GM23248 (cell line): ENCODE measurements at regions not wholly inside any gene's neighbourhood (a gene's known extent, or its start where the extent isn't known, plus 50 kb on each side); places are given as distances from the start of the nearest gene placed in this dataset.

Experiments used
- DNase-seq: peaks from one replicate; pipeline ENCODE4 v3.0.0-alpha.2; 2015
- H2AFZ ChIP-seq: fragments of 200-600 bp; sonication (generic); 2 replicates; pipeline ENCODE4 v1.6.1; 2016; ENCODE audit warnings: antibody characterized with exemption
- H3F3A ChIP-seq: fragments of 200-600 bp; sonication (generic); 2 replicates; pipeline ENCODE4 v1.6.1; 2016; ENCODE audit warnings: mild to moderate bottlenecking, antibody characterized with exemption, mixed run types; ENCODE audit not compliant: insufficient read depth
- H3K27ac ChIP-seq: fragments of 200-600 bp; sonication (generic); 2 replicates; pipeline ENCODE4 v1.5.1; 2016; ENCODE audit warnings: mild to moderate bottlenecking
- H3K27me3 ChIP-seq: fragments of 200-600 bp; sonication (generic); replicated peaks from 2 replicates; pipeline ENCODE4 v1.6.1; 2016; ENCODE audit warnings: mild to moderate bottlenecking; ENCODE audit not compliant: insufficient read depth
- H3K36me3 ChIP-seq: fragments of 200-600 bp; sonication (generic); 2 replicates; pipeline ENCODE4 v1.6.1; 2016; ENCODE audit warnings: low read depth, mild to moderate bottlenecking
- H3K4me1 ChIP-seq: fragments of 200-600 bp; sonication (generic); 2 replicates; pipeline ENCODE4 v1.6.1; 2016; ENCODE audit warnings: mild to moderate bottlenecking; ENCODE audit not compliant: insufficient read depth
- H3K4me2 ChIP-seq: fragments of 200-600 bp; sonication (generic); one replicate; pipeline ENCODE4 v1.6.1; 2016; ENCODE audit warnings: mild to moderate bottlenecking; ENCODE audit not compliant: unreplicated experiment
- H3K4me3 ChIP-seq: fragments of 200-600 bp; sonication (generic); 2 replicates; pipeline ENCODE4 v1.5.1; 2016; ENCODE audit warnings: mild to moderate bottlenecking
- H3K79me2 ChIP-seq: fragments of 200-600 bp; sonication (generic); 2 replicates; pipeline ENCODE4 v1.6.1; 2016; ENCODE audit warnings: mild to moderate bottlenecking; ENCODE audit not compliant: insufficient read depth
- H3K9ac ChIP-seq: fragments of 200-600 bp; sonication (generic); 2 replicates; pipeline ENCODE4 v1.6.1; 2016; ENCODE audit warnings: mild to moderate bottlenecking
- H3K9me2 ChIP-seq: fragments of 200-600 bp; sonication (generic); 2 replicates; pipeline ENCODE4 v1.6.1; 2016; ENCODE audit warnings: mixed run types, mild to moderate bottlenecking, moderate library complexity; ENCODE audit not compliant: insufficient read depth
- H3K9me3 ChIP-seq: fragments of 200-600 bp; sonication (generic); one replicate; pipeline ENCODE4 v1.6.1; 2017; ENCODE audit warnings: low read depth
- H4K20me1 ChIP-seq: fragments of 200-600 bp; sonication (generic); 2 replicates; pipeline ENCODE4 v1.6.0; 2016; ENCODE audit not compliant: insufficient read depth
- EZH2 ChIP-seq: fragments of 200-600 bp; sonication (generic); IDR thresholded peaks from 2 replicates; pipeline ENCODE4 v1.6.1; 2018; ENCODE audit warnings: antibody characterized with exemption, mild to moderate bottlenecking; ENCODE audit not compliant: insufficient read depth, poor library complexity, severe bottlenecking
- EZH2phosphoT487 ChIP-seq: fragments of 200-600 bp; sonication (generic); IDR thresholded peaks from 2 replicates; pipeline ENCODE4 v1.6.1; 2018; ENCODE audit warnings: antibody characterized with exemption, moderate library complexity, mild to moderate bottlenecking, low read depth; ENCODE audit not compliant: insufficient read depth
- WGBS, 2 experiments: methylation state at CpG; one replicate each; pipeline ENCODE4 v1.1.6; 2015 to 2017; ENCODE audit warnings: low lambda C conversion rate in 2 of 2, low coverage in 1 of 2; ENCODE audit errors: missing lambda C conversion rate in 2 of 2; 5-methylcytosine and 5-hydroxymethylcytosine counted together
- in situ Hi-C: fragments of 300-500 bp; cut with MboI; formaldehyde crosslinking; loops from 2 replicates; pipeline ENCODE4 v1.15.0; 2020

GRCh38 chr2:201961401-201961800 lies 72.3 kb upstream of the FZD7 start:
- no peak overlapping the region for H2AFZ ChIP-seq
- no peak for DNase-seq
- no peaks in the 10 kb centered on the region for H4K20me1 ChIP-seq
- 91 to 98% methylated on average over 3 of the region's 3 CpGs for WGBS, 2 experiments
- TF ChIP-seq EZH2, result no peak
- TF ChIP-seq EZH2phosphoT487, result no peak
- H3K4me2 ChIP-seq, result no peak overlapping the region
- H3K9me2 ChIP-seq, result no peaks in the 10 kb centered on the region
- H3K27ac ChIP-seq, result no peak overlapping the region
- H3K36me3 ChIP-seq, result no peaks in the 10 kb centered on the region
- H3K9me3 ChIP-seq, result no peaks in the 10 kb centered on the region
- H3K4me1 ChIP-seq, result no peaks in the 10 kb centered on the region
- H3K4me3 ChIP-seq, result no peak overlapping the region
- in situ Hi-C loops, result no loop called here
- peaks cover 19% of the 10 kb centered on the region for H3K27me3 ChIP-seq
- H3K9ac ChIP-seq, result no peak overlapping the region
- no peaks in the 10 kb centered on the region for H3K79me2 ChIP-seq
- no peaks in the 10 kb centered on the region for H3F3A ChIP-seq

GRCh38 chr2:201962774-201963562 lies 70.7 kb upstream of the FZD7 start:
- Histone ChIP-seq H3K27me3 (peaks cover 19% of the 10 kb centered on the region), H4K20me1 (no peaks in the 10 kb centered on the region), H3K4me1 (no peaks in the 10 kb centered on the region), H2AFZ (no peak overlapping the region), H3K9ac (no peak overlapping the region), H3K27ac (no peak overlapping the region), H3K4me2 (no peak overlapping the region), H3F3A (no peaks in the 10 kb centered on the region), H3K79me2 (no peaks in the 10 kb centered on the region), H3K9me3 (no peaks in the 10 kb centered on the region), H3K36me3 (no peaks in the 10 kb centered on the region), H3K9me2 (no peaks in the 10 kb centered on the region), H3K4me3 (no peak overlapping the region)
- no peak for TF ChIP-seq EZH2phosphoT487
- no peak for TF ChIP-seq EZH2
- 75 to 76% methylated on average over 14 of the region's 14 CpGs for WGBS, 2 experiments
- in situ Hi-C loops, result no loop called here
- DNase-seq, result no peak

- H4K20me1 ChIP-seq, result no peaks in the 10 kb centered on the region
- H3K9ac ChIP-seq, result no peak overlapping the region
- H3F3A ChIP-seq, result no peaks in the 10 kb centered on the region
- TF ChIP-seq EZH2phosphoT487, result no peak
- no peak for TF ChIP-seq EZH2
- H3K27ac ChIP-seq, result no peak overlapping the region
- H3K79me2 ChIP-seq, result no peaks in the 10 kb centered on the region
- no peaks in the 10 kb centered on the region for H3K9me3 ChIP-seq
- no peak overlapping the region for H3K4me3 ChIP-seq
- in situ Hi-C loops, result no loop called here
- no peak overlapping the region for H3K4me2 ChIP-seq
- no peaks in the 10 kb centered on the region for H3K4me1 ChIP-seq
- DNase-seq, result no peak
- no peaks in the 10 kb centered on the region for H3K9me2 ChIP-seq
- WGBS, 2 experiments, result 72 to 73% methylated on average over 4 of the region's 4 CpGs
- H2AFZ ChIP-seq, result no peak overlapping the region
- H3K27me3 ChIP-seq, result peaks cover 15% of the 10 kb centered on the region
- H3K36me3 ChIP-seq, result no peaks in the 10 kb centered on the region
Measured at GRCh38 chr2:201964011-201964410, 69.6 kb upstream of the FZD7 start.

GRCh38 chr2:201964631-201965206 lies 68.9 kb upstream of the FZD7 start:
- no peaks in the 10 kb centered on the region for H3K4me1 ChIP-seq
- no peak overlapping the region for H3K4me2 ChIP-seq
- no peak overlapping the region for H3K27ac ChIP-seq
- H3K36me3 ChIP-seq, result no peaks in the 10 kb centered on the region
- no peak for DNase-seq
- TF ChIP-seq EZH2 (no peak), EZH2phosphoT487 (no peak)
- no peaks in the 10 kb centered on the region for H3K79me2 ChIP-seq
- 82 to 89% methylated on average over 7 of the region's 7 CpGs for WGBS, 2 experiments
- no peaks in the 10 kb centered on the region for H3K9me3 ChIP-seq
- H3K27me3 ChIP-seq, result peaks cover 8% of the 10 kb centered on the region
- no peaks in the 10 kb centered on the region for H3F3A ChIP-seq
- no peak overlapping the region for H3K4me3 ChIP-seq
- H2AFZ ChIP-seq, result no peak overlapping the region
- no peaks in the 10 kb centered on the region for H3K9me2 ChIP-seq
- no peaks in the 10 kb centered on the region for H4K20me1 ChIP-seq
- in situ Hi-C loops, result no loop called here
- H3K9ac ChIP-seq, result no peak overlapping the region
